ENCODE measurements at regions not wholly inside any gene's neighbourhood (a gene's known extent, or its start where the extent isn't known, plus 50 kb on each side); places are given as distances from the start of the nearest gene placed in this dataset.

GRCh38 chr12:24379861-24380521 lies 430.5 kb upstream of the SOX5 start:
- H3K4me3 ChIP-seq, result peak overlapping the region; percentile 18
- H3K4me3 Mint-ChIP-seq, result no peak overlapping the region

GRCh38 chr12:24379433-24379832 lies 430.0 kb upstream of the SOX5 start:
- H3K27ac ChIP-seq, result peak overlapping the region; percentile 93
- H3K27ac Mint-ChIP-seq, result peak overlapping the region; percentile 91
- peak overlapping the region; percentile 69 for H3K4me2 ChIP-seq

More at GRCh38 chr12:24379861-24380521, 430.5 kb upstream of the SOX5 start:
- H3K27ac Mint-ChIP-seq, result peak overlapping the region; percentile 91
- Histone ChIP-seq H3K79me2 (ENCODE audit: low read depth) (peaks cover 5% of the 10 kb centered on the region), H3F3A (ENCODE audit: low read depth) (peaks cover 45% of the 10 kb centered on the region), H3K9ac (no peak overlapping the region), H3K4me1 (peaks cover 41% of the 10 kb centered on the region), H4K20me1 (ENCODE audit: low read depth) (no peaks in the 10 kb centered on the region), H3K9me3 (ENCODE audit: low read depth) (no peaks in the 10 kb centered on the region), H3K27ac (peak overlapping the region; percentile 93), H2AFZ (replicated peaks) (no peak overlapping the region), H3K27me3 (no peaks in the 10 kb centered on the region), H3K4me2 (peak overlapping the region; percentile 69), H3K36me3 (no peaks in the 10 kb centered on the region)
- H3K36me3 Mint-ChIP-seq, result peaks cover 26% of the 10 kb centered on the region
- H3K4me1 Mint-ChIP-seq, result peaks cover 39% of the 10 kb centered on the region
- DNase-seq (ENCODE audit: low spot score), result peak; percentile 81
- TF ChIP-seq EZH2 (IDR thresholded peaks at IDR 0.05) (no peak), EZH2phosphoT487 (IDR thresholded peaks at IDR 0.05) (no peak), CTCF (IDR thresholded peaks at IDR 0.05) (no peak)
- H3K9me3 Mint-ChIP-seq, result peaks cover 17% of the 10 kb centered on the region
- H3K27me3 Mint-ChIP-seq (ENCODE audit: insufficient read depth, low read depth), result no peaks in the 10 kb centered on the region

GRCh38 chr12:24378548-24379407 lies 429.3 kb upstream of the SOX5 start:
- H2AFZ ChIP-seq (replicated peaks), result no peak overlapping the region
- no peaks in the 10 kb centered on the region for H4K20me1 ChIP-seq (ENCODE audit: low read depth)
- no peaks in the 10 kb centered on the region for H3K36me3 ChIP-seq
- H3K27ac Mint-ChIP-seq, result peak overlapping the region; percentile 40
- TF ChIP-seq CTCF (IDR thresholded peaks at IDR 0.05), result no peak
- TF ChIP-seq EZH2 (IDR thresholded peaks at IDR 0.05), result no peak
- TF ChIP-seq EZH2phosphoT487 (IDR thresholded peaks at IDR 0.05), result no peak
- no peak overlapping the region for H3K9ac ChIP-seq
- H3K4me2 ChIP-seq, result peak overlapping the region; percentile 69
- H3K27ac ChIP-seq, result peak overlapping the region; percentile 93
- H3K9me3 Mint-ChIP-seq, result peaks cover 12% of the 10 kb centered on the region
- peaks cover 39% of the 10 kb centered on the region for H3K4me1 Mint-ChIP-seq
- peaks cover 41% of the 10 kb centered on the region for H3K4me1 ChIP-seq
- H3K27me3 ChIP-seq, result no peaks in the 10 kb centered on the region
- H3K4me3 Mint-ChIP-seq, result peak overlapping the region; percentile 61
- peaks cover 5% of the 10 kb centered on the region for H3K79me2 ChIP-seq (ENCODE audit: low read depth)
- H3K36me3 Mint-ChIP-seq, result peaks cover 23% of the 10 kb centered on the region
- no peak overlapping the region for H3K4me3 ChIP-seq
- no peaks in the 10 kb centered on the region for H3K9me3 ChIP-seq (ENCODE audit: low read depth)
- H3F3A ChIP-seq (ENCODE audit: low read depth), result peaks cover 45% of the 10 kb centered on the region
- no peaks in the 10 kb centered on the region for H3K27me3 Mint-ChIP-seq (ENCODE audit: insufficient read depth, low read depth)
- DNase-seq (ENCODE audit: low spot score), result peak; percentile 44

More at GRCh38 chr12:24379433-24379832, 430.0 kb upstream of the SOX5 start:
- H3K9me3 Mint-ChIP-seq, result peaks cover 17% of the 10 kb centered on the region
- H3K9me3 ChIP-seq (ENCODE audit: low read depth), result no peaks in the 10 kb centered on the region
- H3K36me3 Mint-ChIP-seq, result peaks cover 25% of the 10 kb centered on the region
- H3K4me1 Mint-ChIP-seq, result peaks cover 39% of the 10 kb centered on the region
- H3F3A ChIP-seq (ENCODE audit: low read depth), result peaks cover 45% of the 10 kb centered on the region
- no peak for TF ChIP-seq EZH2 (IDR thresholded peaks at IDR 0.05)
- TF ChIP-seq CTCF (IDR thresholded peaks at IDR 0.05), result no peak
- TF ChIP-seq EZH2phosphoT487 (IDR thresholded peaks at IDR 0.05), result no peak
- H4K20me1 ChIP-seq (ENCODE audit: low read depth), result no peaks in the 10 kb centered on the region
- DNase-seq (ENCODE audit: low spot score), result peak; percentile 60
- H3K27me3 ChIP-seq, result no peaks in the 10 kb centered on the region
- no peak overlapping the region for H3K4me3 Mint-ChIP-seq
- no peaks in the 10 kb centered on the region for H3K27me3 Mint-ChIP-seq (ENCODE audit: insufficient read depth, low read depth)
- H3K79me2 ChIP-seq (ENCODE audit: low read depth), result peaks cover 5% of the 10 kb centered on the region
- peak overlapping the region; percentile 18 for H3K4me3 ChIP-seq
- H2AFZ ChIP-seq (replicated peaks), result no peak overlapping the region
- peaks cover 41% of the 10 kb centered on the region for H3K4me1 ChIP-seq
- no peak overlapping the region for H3K9ac ChIP-seq
- no peaks in the 10 kb centered on the region for H3K36me3 ChIP-seq

Data from neural progenitor cell (in vitro differentiated cells).